HG03097 (cell line): ENCODE measurements at regions not wholly inside any gene's neighbourhood (a gene's known extent, or its start where the extent isn't known, plus 50 kb on each side); places are given as distances from the start of the nearest gene placed in this dataset.
"Not testable (repeated sequence)": the region's sequence is repeated elsewhere in the genome, so short reads cannot be mapped to it uniquely, and the experiment has no call there.

Source experiments
- ATAC-seq: cut with Tn5 transposase; IDR thresholded peaks from one replicate; pipeline ENCODE4 v1.9.1; 2021; ENCODE audit not compliant: unreplicated experiment, low FRiP score

- no peak for ATAC-seq
These were observed 126.7 kb upstream of the AMOT start for GRCh38 chrX:112967341-112967740.

GRCh38 chrX:112961981-112962380, 121.3 kb upstream of the AMOT start:
- ATAC-seq = no peak

- no peak for ATAC-seq
These were observed 107.5 kb upstream of the AMOT start for GRCh38 chrX:112947981-112948615.

- no peak for ATAC-seq
These were observed 105.6 kb upstream of the AMOT start for GRCh38 chrX:112946227-112946626.

GRCh38 chrX:112945826-112946225, 105.2 kb upstream of the AMOT start:
- no peak for ATAC-seq

GRCh38 chrX:112941209-112941837, 100.7 kb upstream of the AMOT start:
- ATAC-seq = no peak

- no peak for ATAC-seq
These were observed 94.4 kb upstream of the AMOT start for GRCh38 chrX:112935029-112935428.

GRCh38 chrX:112931900-112932299, 91.3 kb upstream of the AMOT start:
- no peak for ATAC-seq

- no peak for ATAC-seq
These were observed 90.8 kb upstream of the AMOT start for GRCh38 chrX:112931478-112931877.

GRCh38 chrX:112923381-112923780, 82.8 kb upstream of the AMOT start:
- not testable (repeated sequence) for ATAC-seq

- ATAC-seq = no peak
These were observed 73.2 kb upstream of the AMOT start for GRCh38 chrX:112913807-112914206.

GRCh38 chrX:112910418-112910817, 69.8 kb upstream of the AMOT start:
- ATAC-seq = no peak

- no peak for ATAC-seq
These were observed 61.5 kb upstream of the AMOT start for GRCh38 chrX:112901869-112902725.

GRCh38 chrX:112896051-112896450, 55.4 kb upstream of the AMOT start:
- ATAC-seq = no peak
